Transverse colon (tissue), 4 donors: ENCODE measurements at regions not wholly inside any gene's neighbourhood (a gene's known extent, or its start where the extent isn't known, plus 50 kb on each side); places are given as distances from the start of the nearest gene placed in this dataset.

Experiments
- POLR2A ChIP-seq: fragments of 450-650 bp; IDR thresholded peaks from one replicate; pipeline ENCODE4 v1.6.1; 2016; ENCODE audit warnings: antibody characterized with exemption, mild to moderate bottlenecking, moderate library complexity
- POLR2AphosphoS5 ChIP-seq, 3 donors: sonication (generic); formaldehyde crosslinking; IDR thresholded peaks; one replicate each; pipeline ENCODE4 v1.6.1; 2016; ENCODE audit warnings: antibody characterized with exemption in 3 of 3
- TF ChIP-seq, protein P1 (sequence below), 5 experiments: fragments of 200-600 bp in 3 of 5; fragments of 450-650 bp in 2 of 5; sonication (generic) in 3 of 5; IDR thresholded peaks; 1 replicate in 2 of 5; 2 replicates in 3 of 5; pipeline ENCODE4 v1.5.1; 2016 to 2017; ENCODE audit warnings: antibody characterized with exemption in 5 of 5, inconsistent platforms in 3 of 5, mild to moderate bottlenecking in 2 of 5, moderate library complexity in 1 of 5

DNA sequence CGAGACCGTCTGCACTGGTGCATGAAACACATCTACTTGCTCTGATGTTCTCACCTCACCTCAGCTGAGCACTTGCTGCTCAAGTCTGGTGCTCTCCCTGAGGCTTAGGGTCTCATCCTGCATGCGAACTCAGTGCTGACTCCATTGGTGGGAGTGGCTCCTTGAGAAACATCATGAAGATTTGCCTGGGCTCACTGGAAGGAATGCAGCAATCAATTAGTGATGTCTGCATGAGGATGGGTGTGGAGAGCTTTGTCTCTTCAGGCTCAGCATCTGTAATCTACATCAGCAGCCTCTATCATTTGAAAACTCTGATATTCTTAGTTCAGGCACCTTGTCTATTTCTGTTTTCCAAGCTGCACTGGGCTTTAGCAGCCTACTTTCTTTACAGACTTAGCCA lies 204.4 kb downstream of the IRF8 start:
- TF ChIP-seq, protein P1, sequence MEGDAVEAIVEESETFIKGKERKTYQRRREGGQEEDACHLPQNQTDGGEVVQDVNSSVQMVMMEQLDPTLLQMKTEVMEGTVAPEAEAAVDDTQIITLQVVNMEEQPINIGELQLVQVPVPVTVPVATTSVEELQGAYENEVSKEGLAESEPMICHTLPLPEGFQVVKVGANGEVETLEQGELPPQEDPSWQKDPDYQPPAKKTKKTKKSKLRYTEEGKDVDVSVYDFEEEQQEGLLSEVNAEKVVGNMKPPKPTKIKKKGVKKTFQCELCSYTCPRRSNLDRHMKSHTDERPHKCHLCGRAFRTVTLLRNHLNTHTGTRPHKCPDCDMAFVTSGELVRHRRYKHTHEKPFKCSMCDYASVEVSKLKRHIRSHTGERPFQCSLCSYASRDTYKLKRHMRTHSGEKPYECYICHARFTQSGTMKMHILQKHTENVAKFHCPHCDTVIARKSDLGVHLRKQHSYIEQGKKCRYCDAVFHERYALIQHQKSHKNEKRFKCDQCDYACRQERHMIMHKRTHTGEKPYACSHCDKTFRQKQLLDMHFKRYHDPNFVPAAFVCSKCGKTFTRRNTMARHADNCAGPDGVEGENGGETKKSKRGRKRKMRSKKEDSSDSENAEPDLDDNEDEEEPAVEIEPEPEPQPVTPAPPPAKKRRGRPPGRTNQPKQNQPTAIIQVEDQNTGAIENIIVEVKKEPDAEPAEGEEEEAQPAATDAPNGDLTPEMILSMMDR (IDR thresholded peaks at IDR 0.05): no peak
- TF ChIP-seq POLR2AphosphoS5 (IDR thresholded peaks at IDR 0.05): no peak
- TF ChIP-seq POLR2A: no peak
